ENCODE measurements at regions not wholly inside any gene's neighbourhood (a gene's known extent, or its start where the extent isn't known, plus 50 kb on each side); places are given as distances from the start of the nearest gene placed in this dataset.

- TF ChIP-seq CTCF (IDR thresholded peaks at IDR 0.05; ENCODE audit: low read length) = no peak
- no peak for TF ChIP-seq EZH2phosphoT487 (IDR thresholded peaks at IDR 0.05; ENCODE audit: low read length)
- TF ChIP-seq EZH2 (optimal IDR thresholded peaks at IDR 0.05; ENCODE audit: low read depth, low read length) = no peak
Measured at GRCh38 chr3:43219616-43220015, 66.7 kb upstream of the SNRK start.

Measured in MM.1S (cell line).